Breast epithelium (tissue), 4 donors: ENCODE measurements at regions not wholly inside any gene's neighbourhood (a gene's known extent, or its start where the extent isn't known, plus 50 kb on each side); places are given as distances from the start of the nearest gene placed in this dataset.

Experiments used
- DNase-seq, 2 donors: peaks; one replicate each; pipeline ENCODE4 v3.0.0-alpha.2; 2019; ENCODE audit warnings: low spot score in 2 of 2
- H3K27ac ChIP-seq, 2 donors: fragments of 200-600 bp; sonication (generic) in 1 of 2; one replicate each; pipeline ENCODE4 v1.5.1; 2016 to 2019; ENCODE audit warnings: mild to moderate bottlenecking in 1 of 2
- H3K27me3 ChIP-seq, 2 donors: fragments of 200-600 bp; sonication (generic) in 1 of 2; one replicate each; pipeline versions ENCODE4 v1.5.1 to v1.6.0; 2017 to 2019; ENCODE audit warnings: control low read depth in 1 of 2, mild to moderate bottlenecking in 1 of 2
- H3K36me3 ChIP-seq: fragments of 200-600 bp; one replicate; pipeline ENCODE4 v1.5.1; 2019
- H3K4me1 ChIP-seq, 2 donors: fragments of 200-600 bp; sonication (generic); one replicate each; pipeline ENCODE4 v1.5.1; 2016 to 2019; ENCODE audit warnings: control low read depth in 1 of 2
- H3K4me3 ChIP-seq, 3 donors: fragments of 200-600 bp; sonication (generic); 1 replicate in 2 of 3; 2 replicates in 1 of 3; pipeline ENCODE4 v1.5.1; 2016 to 2019; ENCODE audit warnings: mild to moderate bottlenecking in 3 of 3, moderate library complexity in 2 of 3
- H3K9me3 ChIP-seq, 2 donors: fragments of 200-600 bp; sonication (generic) in 1 of 2; one replicate each; pipeline ENCODE4 v1.5.1; 2016 to 2019; ENCODE audit warnings: control low read depth in 1 of 2
- POLR2A ChIP-seq: fragments of 450-650 bp; IDR thresholded peaks from one replicate; pipeline ENCODE4 v1.6.1; 2016; ENCODE audit warnings: antibody characterized with exemption, mild to moderate bottlenecking, moderate library complexity
- POLR2AphosphoS5 ChIP-seq, 3 donors: sonication (generic); formaldehyde crosslinking; IDR thresholded peaks; one replicate each; pipeline ENCODE4 v1.6.1; 2017; ENCODE audit warnings: antibody characterized with exemption in 3 of 3
- intact Hi-C: fragments of 100-400 bp; cut with DNase I; formaldehyde crosslinking; loops from one replicate; pipeline ENCODE4 v1.15.1; 2023; ENCODE audit warnings: low total_unique reads
- TF ChIP-seq, protein P1 (sequence below), 3 donors: fragments of 450-650 bp; IDR thresholded peaks; one replicate each; pipeline ENCODE4 v1.5.1; 2016 to 2017; ENCODE audit warnings: antibody characterized with exemption in 3 of 3, mild to moderate bottlenecking in 3 of 3, moderate library complexity in 3 of 3

DNA sequence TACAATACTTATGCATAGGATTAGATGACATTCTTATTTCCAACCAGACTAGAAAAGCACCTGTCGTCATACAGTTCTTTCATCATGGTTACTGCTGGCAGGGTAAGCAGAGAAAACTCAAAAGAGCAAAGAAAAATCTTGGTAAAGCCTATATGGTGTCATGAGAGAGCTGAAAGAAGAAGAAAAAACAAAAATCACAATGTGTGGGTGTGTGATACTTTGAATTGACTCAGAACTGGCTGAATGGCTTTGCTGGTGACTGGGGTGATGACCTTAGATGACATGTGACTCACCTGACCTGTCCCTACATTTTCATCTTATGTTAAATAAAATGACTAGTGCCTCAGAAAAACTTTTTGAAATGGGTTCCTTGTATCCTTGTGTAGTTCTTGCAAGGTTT lies 278.1 kb upstream of the LMO3 start:
- intact Hi-C loops, result no loop called here
- no peak for TF ChIP-seq POLR2A
- TF ChIP-seq, protein P1, sequence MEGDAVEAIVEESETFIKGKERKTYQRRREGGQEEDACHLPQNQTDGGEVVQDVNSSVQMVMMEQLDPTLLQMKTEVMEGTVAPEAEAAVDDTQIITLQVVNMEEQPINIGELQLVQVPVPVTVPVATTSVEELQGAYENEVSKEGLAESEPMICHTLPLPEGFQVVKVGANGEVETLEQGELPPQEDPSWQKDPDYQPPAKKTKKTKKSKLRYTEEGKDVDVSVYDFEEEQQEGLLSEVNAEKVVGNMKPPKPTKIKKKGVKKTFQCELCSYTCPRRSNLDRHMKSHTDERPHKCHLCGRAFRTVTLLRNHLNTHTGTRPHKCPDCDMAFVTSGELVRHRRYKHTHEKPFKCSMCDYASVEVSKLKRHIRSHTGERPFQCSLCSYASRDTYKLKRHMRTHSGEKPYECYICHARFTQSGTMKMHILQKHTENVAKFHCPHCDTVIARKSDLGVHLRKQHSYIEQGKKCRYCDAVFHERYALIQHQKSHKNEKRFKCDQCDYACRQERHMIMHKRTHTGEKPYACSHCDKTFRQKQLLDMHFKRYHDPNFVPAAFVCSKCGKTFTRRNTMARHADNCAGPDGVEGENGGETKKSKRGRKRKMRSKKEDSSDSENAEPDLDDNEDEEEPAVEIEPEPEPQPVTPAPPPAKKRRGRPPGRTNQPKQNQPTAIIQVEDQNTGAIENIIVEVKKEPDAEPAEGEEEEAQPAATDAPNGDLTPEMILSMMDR (IDR thresholded peaks at IDR 0.05), result no peak
- TF ChIP-seq POLR2AphosphoS5 (IDR thresholded peaks at IDR 0.05), result no peak
- DNase-seq, result no peak
- H3K27ac ChIP-seq, result no peak overlapping the region
- no peaks in the 10 kb centered on the region for H3K36me3 ChIP-seq
- H3K4me3 ChIP-seq, result no peak overlapping the region
- peaks cover 0 to 1% of the 10 kb centered on the region in 2 donors for H3K9me3 ChIP-seq
- H3K27me3 ChIP-seq, result no peaks in the 10 kb centered on the region
- H3K4me1 ChIP-seq, result no peaks in the 10 kb centered on the region

DNA sequence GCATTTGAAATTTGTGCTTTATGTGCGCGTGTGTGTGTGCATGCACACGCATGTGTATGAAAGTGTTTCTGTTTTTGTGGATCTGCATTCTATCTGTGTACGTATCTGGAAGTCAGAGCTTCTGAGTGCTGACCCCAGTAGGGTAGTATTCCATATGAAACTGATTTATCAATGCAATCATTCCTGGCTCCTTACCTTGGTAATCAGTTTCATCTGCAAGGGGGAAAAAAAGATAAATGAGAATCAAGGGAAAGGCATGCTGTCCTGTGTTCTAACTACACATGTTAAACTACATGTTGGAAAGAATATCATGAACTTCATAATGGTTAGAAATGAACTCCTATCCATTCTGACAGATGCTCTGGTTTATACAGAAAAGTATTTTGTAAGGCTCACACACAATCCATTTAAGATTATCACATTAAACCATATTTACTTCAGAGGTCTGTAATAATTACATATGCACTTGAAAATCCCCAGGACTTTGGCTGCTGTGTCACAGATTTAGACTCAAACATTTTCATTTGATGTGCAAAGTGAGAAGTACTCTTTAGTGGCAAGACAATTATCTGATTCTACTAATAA lies 276.1 kb upstream of the LMO3 start:
- H3K27me3 ChIP-seq, result no peaks in the 10 kb centered on the region
- H3K4me3 ChIP-seq, result no peak overlapping the region
- DNase-seq, result no peak
- no peak overlapping the region for H3K27ac ChIP-seq
- no peaks in the 10 kb centered on the region for H3K4me1 ChIP-seq
- TF ChIP-seq POLR2AphosphoS5 (IDR thresholded peaks at IDR 0.05) (no peak), POLR2A (no peak)
- TF ChIP-seq, protein P1 (IDR thresholded peaks at IDR 0.05), result no peak
- intact Hi-C loops, result no loop called here
- no peaks in the 10 kb centered on the region for H3K9me3 ChIP-seq
- no peaks in the 10 kb centered on the region for H3K36me3 ChIP-seq

DNA sequence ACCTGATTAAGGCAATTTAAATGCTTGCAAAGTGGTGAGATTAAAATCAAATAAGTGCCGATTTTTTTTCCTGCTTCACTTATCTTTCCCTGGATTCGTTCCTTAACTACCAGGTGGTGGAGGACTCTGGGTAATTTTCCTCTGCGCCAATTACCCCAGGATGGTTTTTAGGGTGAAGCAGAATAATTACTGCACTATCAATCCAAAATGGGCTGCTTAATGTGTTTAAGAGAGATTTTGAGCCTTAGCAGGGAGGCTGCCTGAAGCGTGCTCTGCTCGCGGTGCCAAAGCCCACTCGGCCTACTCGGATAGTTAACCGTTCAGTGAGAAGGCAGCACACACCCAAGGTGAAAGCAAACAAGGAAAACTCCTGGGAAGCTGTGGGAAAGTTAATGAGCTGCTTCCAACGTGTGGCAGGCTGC lies 274.9 kb upstream of the LMO3 start:
- Histone ChIP-seq H3K36me3 (no peaks in the 10 kb centered on the region), H3K4me1 (no peaks in the 10 kb centered on the region), H3K4me3 (no peak overlapping the region), H3K27ac (no peak overlapping the region), H3K27me3 (no peaks in the 10 kb centered on the region), H3K9me3 (no peaks in the 10 kb centered on the region)
- no peak for DNase-seq
- TF ChIP-seq POLR2A, result no peak
- intact Hi-C loops, result no loop called here

DNA sequence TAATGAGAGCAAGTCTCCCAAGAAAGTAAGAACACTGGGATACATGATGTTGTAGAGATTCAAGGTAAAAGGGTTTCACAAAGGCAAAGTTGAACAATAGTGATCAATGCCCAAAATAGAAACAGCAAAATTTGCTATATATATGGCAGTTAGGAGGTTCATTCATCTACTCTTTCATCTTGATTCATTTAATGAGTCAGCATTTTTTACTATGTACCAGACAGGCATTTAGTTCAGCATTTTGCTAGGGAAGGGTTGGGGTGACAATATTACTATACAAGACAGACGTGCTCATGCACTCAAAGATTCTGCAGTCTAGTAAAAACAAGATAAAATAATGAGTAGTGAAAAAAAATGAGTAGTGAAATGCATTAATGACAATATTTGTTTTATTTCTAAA lies 264.9 kb upstream of the LMO3 start:
- no peak for TF ChIP-seq POLR2A

DNA sequence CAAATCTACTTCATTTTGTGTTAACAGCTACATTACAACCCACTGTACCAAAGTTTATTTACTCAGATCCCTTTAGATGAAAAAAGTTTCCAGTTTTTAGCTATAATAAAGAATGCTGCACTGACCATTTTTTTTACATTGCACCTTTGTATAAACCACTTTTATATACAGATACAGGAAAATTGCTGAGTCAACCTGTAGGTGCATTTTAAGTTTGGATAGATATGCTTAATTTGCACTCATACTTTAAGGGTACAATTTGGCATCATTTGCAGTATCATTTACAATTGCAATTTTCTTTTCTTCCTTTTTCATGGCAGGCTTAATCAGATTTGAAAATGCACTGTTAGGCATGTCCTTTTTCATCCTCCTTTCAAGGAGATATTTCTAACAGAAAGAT lies 257.8 kb upstream of the LMO3 start:
- Histone ChIP-seq H3K27ac (no peak overlapping the region), H3K4me1 (no peaks in the 10 kb centered on the region), H3K36me3 (no peaks in the 10 kb centered on the region), H3K4me3 (no peak overlapping the region), H3K9me3 (no peaks in the 10 kb centered on the region), H3K27me3 (no peaks in the 10 kb centered on the region)
- TF ChIP-seq POLR2A, result no peak
- TF ChIP-seq POLR2AphosphoS5 (IDR thresholded peaks at IDR 0.05), result no peak
- TF ChIP-seq, protein P1 (IDR thresholded peaks at IDR 0.05), result no peak
- intact Hi-C loops, result no loop called here
- no peak for DNase-seq

More for the DNA sequence above, 264.9 kb upstream of the LMO3 start:
- no peak overlapping the region for H3K4me3 ChIP-seq
- no peak for DNase-seq
- H3K9me3 ChIP-seq, result no peaks in the 10 kb centered on the region
- no peaks in the 10 kb centered on the region for H3K4me1 ChIP-seq
- no peaks in the 10 kb centered on the region for H3K27me3 ChIP-seq
- H3K36me3 ChIP-seq, result no peaks in the 10 kb centered on the region
- H3K27ac ChIP-seq, result no peak overlapping the region
- intact Hi-C loops, result no loop called here

DNA sequence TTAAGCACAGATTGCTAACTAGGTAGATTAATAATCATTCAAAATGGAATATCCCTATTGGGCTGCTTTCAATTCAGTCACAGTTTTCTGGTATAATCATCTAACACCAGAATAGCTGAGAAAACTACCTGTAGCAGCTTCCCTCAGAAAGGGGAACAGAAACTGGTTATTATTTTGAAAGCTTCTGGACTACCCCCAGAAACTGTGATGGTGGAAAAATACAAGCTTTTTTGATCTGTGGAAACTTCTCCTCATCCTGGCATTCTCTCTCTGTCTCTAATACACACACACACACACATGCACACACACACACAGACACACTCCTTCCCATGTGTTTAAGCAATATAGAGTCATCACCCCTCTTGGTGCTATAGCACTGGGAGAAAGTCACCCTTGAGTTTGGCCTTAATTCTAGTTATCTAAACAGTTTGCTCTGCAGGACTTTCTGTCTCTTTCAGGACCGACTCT lies 251.5 kb upstream of the LMO3 start:
- no peak for DNase-seq
- no peak for TF ChIP-seq POLR2A
- TF ChIP-seq, protein P1 (IDR thresholded peaks at IDR 0.05), result no peak
- no peak for TF ChIP-seq POLR2AphosphoS5 (IDR thresholded peaks at IDR 0.05)
- no peak overlapping the region for H3K27ac ChIP-seq
- no peaks in the 10 kb centered on the region for H3K27me3 ChIP-seq
- no peak overlapping the region for H3K4me3 ChIP-seq
- H3K4me1 ChIP-seq, result no peaks in the 10 kb centered on the region
- no peaks in the 10 kb centered on the region for H3K9me3 ChIP-seq
- intact Hi-C loops, result loop anchor here (5.0 kb wide), 1 partner anchor 945 kb away; the partner anchor contains the start of gene DERA
- H3K36me3 ChIP-seq, result no peaks in the 10 kb centered on the region
